Mucosa of gallbladder (tissue), 1 donor: ENCODE measurements at regions not wholly inside any gene's neighbourhood (a gene's known extent, or its start where the extent isn't known, plus 50 kb on each side); places are given as distances from the start of the nearest gene placed in this dataset.
"Not testable (repeated sequence)": the region's sequence is repeated elsewhere in the genome, so short reads cannot be mapped to it uniquely, and the experiment has no call there.

Experiments used
- DNase-seq: peaks from one replicate; pipeline ENCODE4 v3.0.0-alpha.2; 2020; ENCODE audit warnings: low spot score
- donor health status: DM: no; HTN: no; CAD: no.

GRCh38 chr7:126001349-126001748 is 1071.7 kb upstream of the POT1 start:
- no peak for DNase-seq

- no peak for DNase-seq
Measured at GRCh38 chr7:125984795-125985194, 1055.2 kb upstream of the POT1 start.

GRCh38 chr7:125971656-125972055 is 1042.0 kb upstream of the POT1 start:
- DNase-seq: no peak

GRCh38 chr7:125966278-125967048 is 1036.8 kb upstream of the POT1 start:
- no peak for DNase-seq

GRCh38 chr7:125934955-125935354 is 1005.3 kb upstream of the POT1 start:
- DNase-seq: no peak

GRCh38 chr7:125934539-125934938 is 1004.9 kb upstream of the POT1 start:
- DNase-seq: no peak

- no peak for DNase-seq
Measured at GRCh38 chr7:125930848-125931247, 1001.2 kb upstream of the POT1 start.

GRCh38 chr7:125927556-125927955 is 997.9 kb upstream of the POT1 start:
- DNase-seq: no peak

GRCh38 chr7:125926621-125927020 is 997.0 kb upstream of the POT1 start:
- no peak for DNase-seq

GRCh38 chr7:125924037-125924436 is 994.4 kb upstream of the POT1 start:
- no peak for DNase-seq

- not testable (repeated sequence) for DNase-seq
Measured at GRCh38 chr7:125915381-125915948, 985.8 kb upstream of the POT1 start.

- no peak for DNase-seq
Measured at GRCh38 chr7:125908711-125909110, 979.1 kb upstream of the POT1 start.

GRCh38 chr7:125899577-125899976 is 970.0 kb upstream of the POT1 start:
- DNase-seq: no peak

GRCh38 chr7:125892434-125892833 is 962.8 kb upstream of the POT1 start:
- no peak for DNase-seq

- no peak for DNase-seq
Measured at GRCh38 chr7:125878988-125879387, 949.4 kb upstream of the POT1 start.

GRCh38 chr7:125878235-125878956 is 948.8 kb upstream of the POT1 start:
- no peak for DNase-seq

GRCh38 chr7:125877246-125877645 is 947.6 kb upstream of the POT1 start:
- DNase-seq: no peak

GRCh38 chr7:125876431-125876830 is 946.8 kb upstream of the POT1 start:
- DNase-seq: no peak

- no peak for DNase-seq
Measured at GRCh38 chr7:125871431-125871830, 941.8 kb upstream of the POT1 start.

- DNase-seq: no peak
Measured at GRCh38 chr7:125857606-125858005, 928.0 kb upstream of the POT1 start.

- DNase-seq: no peak
Measured at GRCh38 chr7:125848157-125848556, 918.5 kb upstream of the POT1 start.

GRCh38 chr7:125847692-125848091 is 918.1 kb upstream of the POT1 start:
- no peak for DNase-seq

- DNase-seq: no peak
Measured at GRCh38 chr7:125847055-125847454, 917.4 kb upstream of the POT1 start.
